Gastroesophageal sphincter (tissue), 3 donors: ENCODE measurements at regions not wholly inside any gene's neighbourhood (a gene's known extent, or its start where the extent isn't known, plus 50 kb on each side); places are given as distances from the start of the nearest gene placed in this dataset.

ENCODE experiments used
- EP300 ChIP-seq: sonication (generic); formaldehyde crosslinking; IDR thresholded peaks from one replicate; pipeline ENCODE4 v1.6.1; 2017; ENCODE audit warnings: antibody characterized with exemption, mild to moderate bottlenecking
- POLR2A ChIP-seq, 2 donors: fragments of 450-650 bp; IDR thresholded peaks; one replicate each; pipeline ENCODE4 v1.6.1; 2017; ENCODE audit warnings: antibody characterized with exemption in 2 of 2, mild to moderate bottlenecking in 2 of 2, moderate library complexity in 1 of 2
- POLR2AphosphoS5 ChIP-seq: sonication (generic); formaldehyde crosslinking; IDR thresholded peaks from one replicate; pipeline ENCODE4 v1.6.1; 2017; ENCODE audit warnings: antibody characterized with exemption
- TF ChIP-seq, protein P1 (sequence below), 4 experiments: fragments of 200-600 bp in 2 of 4; fragments of 450-650 bp in 2 of 4; sonication (generic) in 1 of 4; IDR thresholded peaks; one replicate each; pipeline ENCODE4 v1.5.1; 2017 to 2019; ENCODE audit warnings: antibody characterized with exemption in 4 of 4, mild to moderate bottlenecking in 2 of 4, moderate library complexity in 2 of 4

- no peak for TF ChIP-seq POLR2A (IDR thresholded peaks at IDR 0.05)
- TF ChIP-seq, protein P1, sequence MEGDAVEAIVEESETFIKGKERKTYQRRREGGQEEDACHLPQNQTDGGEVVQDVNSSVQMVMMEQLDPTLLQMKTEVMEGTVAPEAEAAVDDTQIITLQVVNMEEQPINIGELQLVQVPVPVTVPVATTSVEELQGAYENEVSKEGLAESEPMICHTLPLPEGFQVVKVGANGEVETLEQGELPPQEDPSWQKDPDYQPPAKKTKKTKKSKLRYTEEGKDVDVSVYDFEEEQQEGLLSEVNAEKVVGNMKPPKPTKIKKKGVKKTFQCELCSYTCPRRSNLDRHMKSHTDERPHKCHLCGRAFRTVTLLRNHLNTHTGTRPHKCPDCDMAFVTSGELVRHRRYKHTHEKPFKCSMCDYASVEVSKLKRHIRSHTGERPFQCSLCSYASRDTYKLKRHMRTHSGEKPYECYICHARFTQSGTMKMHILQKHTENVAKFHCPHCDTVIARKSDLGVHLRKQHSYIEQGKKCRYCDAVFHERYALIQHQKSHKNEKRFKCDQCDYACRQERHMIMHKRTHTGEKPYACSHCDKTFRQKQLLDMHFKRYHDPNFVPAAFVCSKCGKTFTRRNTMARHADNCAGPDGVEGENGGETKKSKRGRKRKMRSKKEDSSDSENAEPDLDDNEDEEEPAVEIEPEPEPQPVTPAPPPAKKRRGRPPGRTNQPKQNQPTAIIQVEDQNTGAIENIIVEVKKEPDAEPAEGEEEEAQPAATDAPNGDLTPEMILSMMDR (IDR thresholded peaks at IDR 0.05): no peak
- no peak for TF ChIP-seq POLR2AphosphoS5
- no peak for TF ChIP-seq EP300
Observed at GRCh38 chr3:124530916-124531315, 199.3 kb upstream of the UMPS start.
